ENCODE measurements at regions not wholly inside any gene's neighbourhood (a gene's known extent, or its start where the extent isn't known, plus 50 kb on each side); places are given as distances from the start of the nearest gene placed in this dataset.

DNA sequence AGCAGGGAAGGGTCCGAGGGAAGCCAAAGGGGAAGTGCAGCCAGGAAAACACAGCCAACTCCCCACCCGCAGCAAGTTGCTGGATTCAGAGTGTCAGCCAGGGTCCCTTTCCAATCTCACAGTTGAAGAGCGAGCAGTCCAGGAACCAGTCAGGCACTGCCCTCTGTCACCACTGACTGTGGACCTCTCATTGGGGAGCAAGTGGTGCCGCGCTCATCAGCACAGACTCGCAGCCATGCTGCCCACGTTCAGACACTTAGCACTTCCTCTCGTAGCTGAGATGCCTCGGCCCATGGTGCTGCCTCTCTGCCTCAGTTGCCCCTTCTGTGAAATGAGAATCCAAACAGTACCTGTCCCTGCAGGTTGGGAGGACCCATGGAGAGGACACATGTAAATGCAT, 123.6 kb upstream of the CHST15 start:
- Histone ChIP-seq H4K20me1 (ENCODE audit: insufficient read depth) (no peaks in the 10 kb centered on the region), H3K79me2 (ENCODE audit: insufficient read depth, low read depth) (no peaks in the 10 kb centered on the region), H3K36me3 (ENCODE audit: insufficient read depth) (no peaks in the 10 kb centered on the region), H3K4me1 (ENCODE audit: low read depth, poor library complexity, severe bottlenecking) (peaks cover 31% of the 10 kb centered on the region), H3K27ac (no peak overlapping the region), H2AFZ (ENCODE audit: low read depth) (no peak overlapping the region), H3K9ac (no peak overlapping the region), H3K4me3 (IDR thresholded peaks at IDR 0.05; ENCODE audit: insufficient read depth, low read depth, low read length) (no peak overlapping the region), H3K4me2 (no peak overlapping the region), H3K27me3 (ENCODE audit: insufficient read depth, low read depth) (no peaks in the 10 kb centered on the region)
- TF ChIP-seq, protein P1, sequence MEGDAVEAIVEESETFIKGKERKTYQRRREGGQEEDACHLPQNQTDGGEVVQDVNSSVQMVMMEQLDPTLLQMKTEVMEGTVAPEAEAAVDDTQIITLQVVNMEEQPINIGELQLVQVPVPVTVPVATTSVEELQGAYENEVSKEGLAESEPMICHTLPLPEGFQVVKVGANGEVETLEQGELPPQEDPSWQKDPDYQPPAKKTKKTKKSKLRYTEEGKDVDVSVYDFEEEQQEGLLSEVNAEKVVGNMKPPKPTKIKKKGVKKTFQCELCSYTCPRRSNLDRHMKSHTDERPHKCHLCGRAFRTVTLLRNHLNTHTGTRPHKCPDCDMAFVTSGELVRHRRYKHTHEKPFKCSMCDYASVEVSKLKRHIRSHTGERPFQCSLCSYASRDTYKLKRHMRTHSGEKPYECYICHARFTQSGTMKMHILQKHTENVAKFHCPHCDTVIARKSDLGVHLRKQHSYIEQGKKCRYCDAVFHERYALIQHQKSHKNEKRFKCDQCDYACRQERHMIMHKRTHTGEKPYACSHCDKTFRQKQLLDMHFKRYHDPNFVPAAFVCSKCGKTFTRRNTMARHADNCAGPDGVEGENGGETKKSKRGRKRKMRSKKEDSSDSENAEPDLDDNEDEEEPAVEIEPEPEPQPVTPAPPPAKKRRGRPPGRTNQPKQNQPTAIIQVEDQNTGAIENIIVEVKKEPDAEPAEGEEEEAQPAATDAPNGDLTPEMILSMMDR (conservative IDR thresholded peaks at IDR 0.05; ENCODE audit: low read depth, low read length): no peak

- H2AFZ ChIP-seq (ENCODE audit: low read depth): no peak overlapping the region
Observed at GRCh38 chr10:124214610-124215375, 121.4 kb upstream of the CHST15 start.

DNA sequence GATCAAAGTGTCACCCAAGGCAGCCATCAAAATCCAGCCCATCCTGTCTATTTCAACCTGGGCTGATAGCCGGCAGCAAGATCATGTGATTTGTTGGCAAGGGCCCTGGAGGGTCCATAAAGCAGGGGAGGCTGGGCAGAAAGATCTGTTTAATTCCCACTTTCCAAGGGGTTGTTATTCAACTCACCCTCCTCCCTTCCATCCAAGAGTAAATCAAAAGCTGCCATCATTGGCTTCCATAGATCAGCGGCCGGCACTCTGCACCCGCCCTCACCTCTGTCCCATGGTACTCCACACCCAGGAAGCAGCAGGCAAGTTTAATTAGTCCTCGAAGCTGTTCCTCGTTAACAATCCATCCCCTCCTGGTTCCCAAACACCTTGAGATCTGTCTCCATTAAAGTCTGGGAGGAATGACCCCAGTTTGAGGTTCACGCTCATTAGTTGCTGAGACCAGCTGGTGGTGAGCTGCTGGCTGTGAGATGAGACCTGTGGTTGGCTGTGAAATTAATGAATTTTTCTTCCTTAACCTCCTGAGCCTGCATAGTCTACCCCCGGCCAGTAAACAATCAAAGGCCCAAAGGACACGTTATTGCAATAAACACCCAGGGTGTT, 120.6 kb upstream of the CHST15 start:
- no peak overlapping the region for H3K27ac ChIP-seq
- H3K36me3 ChIP-seq (ENCODE audit: insufficient read depth): no peaks in the 10 kb centered on the region
- TF ChIP-seq, protein P1 (conservative IDR thresholded peaks at IDR 0.05; ENCODE audit: low read depth, low read length): no peak
- H3K4me1 ChIP-seq (ENCODE audit: low read depth, poor library complexity, severe bottlenecking): peaks cover 36% of the 10 kb centered on the region
- no peaks in the 10 kb centered on the region for H4K20me1 ChIP-seq (ENCODE audit: insufficient read depth)
- no peaks in the 10 kb centered on the region for H3K79me2 ChIP-seq (ENCODE audit: insufficient read depth, low read depth)
- H3K4me3 ChIP-seq (IDR thresholded peaks at IDR 0.05; ENCODE audit: insufficient read depth, low read depth, low read length): no peak overlapping the region
- H3K9ac ChIP-seq: no peak overlapping the region
- no peak overlapping the region for H2AFZ ChIP-seq (ENCODE audit: low read depth)
- no peaks in the 10 kb centered on the region for H3K27me3 ChIP-seq (ENCODE audit: insufficient read depth, low read depth)
- no peak overlapping the region for H3K4me2 ChIP-seq

More at GRCh38 chr10:124214610-124215375, 121.4 kb upstream of the CHST15 start:
- Histone ChIP-seq H3K9ac (no peak overlapping the region), H3K27me3 (ENCODE audit: insufficient read depth, low read depth) (no peaks in the 10 kb centered on the region), H3K4me3 (IDR thresholded peaks at IDR 0.05; ENCODE audit: insufficient read depth, low read depth, low read length) (no peak overlapping the region), H3K79me2 (ENCODE audit: insufficient read depth, low read depth) (no peaks in the 10 kb centered on the region), H3K4me2 (no peak overlapping the region), H3K27ac (no peak overlapping the region), H3K4me1 (ENCODE audit: low read depth, poor library complexity, severe bottlenecking) (peaks cover 28% of the 10 kb centered on the region), H4K20me1 (ENCODE audit: insufficient read depth) (no peaks in the 10 kb centered on the region), H3K36me3 (ENCODE audit: insufficient read depth) (no peaks in the 10 kb centered on the region)
- TF ChIP-seq, protein P1 (conservative IDR thresholded peaks at IDR 0.05; ENCODE audit: low read depth, low read length): no peak

GRCh38 chr10:124213471-124213870, 120.1 kb upstream of the CHST15 start:
- Histone ChIP-seq H3K27me3 (ENCODE audit: insufficient read depth, low read depth) (no peaks in the 10 kb centered on the region), H3K4me3 (IDR thresholded peaks at IDR 0.05; ENCODE audit: insufficient read depth, low read depth, low read length) (no peak overlapping the region), H3K4me2 (no peak overlapping the region), H3K27ac (no peak overlapping the region), H4K20me1 (ENCODE audit: insufficient read depth) (no peaks in the 10 kb centered on the region), H3K79me2 (ENCODE audit: insufficient read depth, low read depth) (no peaks in the 10 kb centered on the region), H2AFZ (ENCODE audit: low read depth) (no peak overlapping the region), H3K4me1 (ENCODE audit: low read depth, poor library complexity, severe bottlenecking) (peaks cover 40% of the 10 kb centered on the region), H3K36me3 (ENCODE audit: insufficient read depth) (no peaks in the 10 kb centered on the region), H3K9ac (no peak overlapping the region)
- TF ChIP-seq, protein P1 (conservative IDR thresholded peaks at IDR 0.05; ENCODE audit: low read depth, low read length): no peak

Measured in KMS-11 (cell line).